ENCODE measurements at regions not wholly inside any gene's neighbourhood (a gene's known extent, or its start where the extent isn't known, plus 50 kb on each side); places are given as distances from the start of the nearest gene placed in this dataset.

- TF ChIP-seq CTCF (conservative IDR thresholded peaks at IDR 0.05 in 1 of 2, IDR thresholded peaks at IDR 0.05 in 1 of 2; ENCODE audit: extremely low read depth in 1 of 2, insufficient read depth in 1 of 2, low read depth in 1 of 2, low read length in 2 of 2) = no peak
- no peak for TF ChIP-seq EZH2 (IDR thresholded peaks at IDR 0.05; ENCODE audit: borderline replicate concordance, low read length)
Measured at GRCh38 chr20:40495956-40496355, 193.1 kb downstream of the MAFB start.
